ENCODE measurements at regions not wholly inside any gene's neighbourhood (a gene's known extent, or its start where the extent isn't known, plus 50 kb on each side); places are given as distances from the start of the nearest gene placed in this dataset.

DNA sequence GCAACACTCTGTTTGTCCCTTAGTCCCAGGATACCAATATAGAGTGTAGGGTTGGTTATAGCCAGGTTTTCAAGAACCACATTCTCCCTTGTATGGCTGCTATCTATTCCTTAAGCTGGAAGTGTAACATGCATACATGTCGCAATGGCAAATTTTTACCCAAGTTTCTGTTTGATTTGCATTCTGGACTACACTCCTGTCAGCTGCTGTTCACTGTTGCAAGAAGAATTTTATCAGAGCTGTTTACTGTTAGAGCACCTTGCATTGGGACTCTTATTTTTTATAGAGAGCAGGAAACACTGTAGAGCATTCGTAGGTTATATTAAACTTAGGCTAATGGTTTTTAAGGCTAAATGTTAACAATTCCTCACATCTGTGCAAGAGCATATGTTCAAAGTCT is 376.0 kb upstream of the LRFN5 start:
- DNase-seq (ENCODE audit: low spot score), result no peak
- Histone ChIP-seq H3K27me3 (ENCODE audit: control insufficient read depth in 4 of 4, insufficient read depth in 4 of 4, low read length in 3 of 4) (no peaks in the 10 kb centered on the region), H3K27ac (ENCODE audit: low read depth in 1 of 2, low read length in 2 of 2) (no peak overlapping the region), H3K4me1 (ENCODE audit: control insufficient read depth in 4 of 4, insufficient read depth in 4 of 4, low read length in 3 of 4) (peaks cover 1 to 15% (median 5%) of the 10 kb centered on the region in 4 donors), H3K9ac (ENCODE audit: low read depth in 1 of 2, low read length in 2 of 2) (no peak overlapping the region), H3K4me3 (ENCODE audit: low read depth in 1 of 3, low read length in 3 of 3) (no peak overlapping the region), H3K36me3 (ENCODE audit: control insufficient read depth in 4 of 4, insufficient read depth in 3 of 4, low read depth in 1 of 4, low read length in 3 of 4) (no peaks in the 10 kb centered on the region), H3K9me3 (ENCODE audit: control insufficient read depth in 4 of 4, low read length in 3 of 4) (no peaks in the 10 kb centered on the region)
- TF ChIP-seq, protein P1, sequence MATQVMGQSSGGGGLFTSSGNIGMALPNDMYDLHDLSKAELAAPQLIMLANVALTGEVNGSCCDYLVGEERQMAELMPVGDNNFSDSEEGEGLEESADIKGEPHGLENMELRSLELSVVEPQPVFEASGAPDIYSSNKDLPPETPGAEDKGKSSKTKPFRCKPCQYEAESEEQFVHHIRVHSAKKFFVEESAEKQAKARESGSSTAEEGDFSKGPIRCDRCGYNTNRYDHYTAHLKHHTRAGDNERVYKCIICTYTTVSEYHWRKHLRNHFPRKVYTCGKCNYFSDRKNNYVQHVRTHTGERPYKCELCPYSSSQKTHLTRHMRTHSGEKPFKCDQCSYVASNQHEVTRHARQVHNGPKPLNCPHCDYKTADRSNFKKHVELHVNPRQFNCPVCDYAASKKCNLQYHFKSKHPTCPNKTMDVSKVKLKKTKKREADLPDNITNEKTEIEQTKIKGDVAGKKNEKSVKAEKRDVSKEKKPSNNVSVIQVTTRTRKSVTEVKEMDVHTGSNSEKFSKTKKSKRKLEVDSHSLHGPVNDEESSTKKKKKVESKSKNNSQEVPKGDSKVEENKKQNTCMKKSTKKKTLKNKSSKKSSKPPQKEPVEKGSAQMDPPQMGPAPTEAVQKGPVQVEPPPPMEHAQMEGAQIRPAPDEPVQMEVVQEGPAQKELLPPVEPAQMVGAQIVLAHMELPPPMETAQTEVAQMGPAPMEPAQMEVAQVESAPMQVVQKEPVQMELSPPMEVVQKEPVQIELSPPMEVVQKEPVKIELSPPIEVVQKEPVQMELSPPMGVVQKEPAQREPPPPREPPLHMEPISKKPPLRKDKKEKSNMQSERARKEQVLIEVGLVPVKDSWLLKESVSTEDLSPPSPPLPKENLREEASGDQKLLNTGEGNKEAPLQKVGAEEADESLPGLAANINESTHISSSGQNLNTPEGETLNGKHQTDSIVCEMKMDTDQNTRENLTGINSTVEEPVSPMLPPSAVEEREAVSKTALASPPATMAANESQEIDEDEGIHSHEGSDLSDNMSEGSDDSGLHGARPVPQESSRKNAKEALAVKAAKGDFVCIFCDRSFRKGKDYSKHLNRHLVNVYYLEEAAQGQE (IDR thresholded peaks at IDR 0.05), result no peak
- TF ChIP-seq FOXA2 (IDR thresholded peaks at IDR 0.05) (no peak), SP1 (IDR thresholded peaks at IDR 0.05) (no peak), EGR1 (IDR thresholded peaks at IDR 0.05; ENCODE audit: low read depth in 2 of 2) (no peak), RAD21 (IDR thresholded peaks at IDR 0.05) (no peak), GABPA (IDR thresholded peaks at IDR 0.05 in 1 of 2, conservative IDR thresholded peaks at IDR 0.05 in 1 of 2) (no peak), FOXA1 (IDR thresholded peaks at IDR 0.05) (peak; percentile 36), ZBTB33 (IDR thresholded peaks at IDR 0.05) (no peak), TAF1 (conservative IDR thresholded peaks at IDR 0.05) (no peak), HNF4A (conservative IDR thresholded peaks at IDR 0.05) (peak in 1 of 2 donors; percentile 63), NR2F2 (IDR thresholded peaks at IDR 0.05) (no peak), YY1 (IDR thresholded peaks at IDR 0.05) (no peak), HNF4G (IDR thresholded peaks at IDR 0.05) (no peak), JUND (IDR thresholded peaks at IDR 0.05) (no peak), RXRA (IDR thresholded peaks at IDR 0.05) (peak in 1 of 2 donors; percentile 65)
- TF ChIP-seq, protein P2, sequence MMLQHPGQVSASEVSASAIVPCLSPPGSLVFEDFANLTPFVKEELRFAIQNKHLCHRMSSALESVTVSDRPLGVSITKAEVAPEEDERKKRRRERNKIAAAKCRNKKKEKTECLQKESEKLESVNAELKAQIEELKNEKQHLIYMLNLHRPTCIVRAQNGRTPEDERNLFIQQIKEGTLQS (IDR thresholded peaks at IDR 0.05), result no peak
- TF ChIP-seq, protein P3, sequence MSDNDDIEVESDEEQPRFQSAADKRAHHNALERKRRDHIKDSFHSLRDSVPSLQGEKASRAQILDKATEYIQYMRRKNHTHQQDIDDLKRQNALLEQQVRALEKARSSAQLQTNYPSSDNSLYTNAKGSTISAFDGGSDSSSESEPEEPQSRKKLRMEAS (IDR thresholded peaks at IDR 0.05), result no peak
- TF ChIP-seq, protein P4, sequence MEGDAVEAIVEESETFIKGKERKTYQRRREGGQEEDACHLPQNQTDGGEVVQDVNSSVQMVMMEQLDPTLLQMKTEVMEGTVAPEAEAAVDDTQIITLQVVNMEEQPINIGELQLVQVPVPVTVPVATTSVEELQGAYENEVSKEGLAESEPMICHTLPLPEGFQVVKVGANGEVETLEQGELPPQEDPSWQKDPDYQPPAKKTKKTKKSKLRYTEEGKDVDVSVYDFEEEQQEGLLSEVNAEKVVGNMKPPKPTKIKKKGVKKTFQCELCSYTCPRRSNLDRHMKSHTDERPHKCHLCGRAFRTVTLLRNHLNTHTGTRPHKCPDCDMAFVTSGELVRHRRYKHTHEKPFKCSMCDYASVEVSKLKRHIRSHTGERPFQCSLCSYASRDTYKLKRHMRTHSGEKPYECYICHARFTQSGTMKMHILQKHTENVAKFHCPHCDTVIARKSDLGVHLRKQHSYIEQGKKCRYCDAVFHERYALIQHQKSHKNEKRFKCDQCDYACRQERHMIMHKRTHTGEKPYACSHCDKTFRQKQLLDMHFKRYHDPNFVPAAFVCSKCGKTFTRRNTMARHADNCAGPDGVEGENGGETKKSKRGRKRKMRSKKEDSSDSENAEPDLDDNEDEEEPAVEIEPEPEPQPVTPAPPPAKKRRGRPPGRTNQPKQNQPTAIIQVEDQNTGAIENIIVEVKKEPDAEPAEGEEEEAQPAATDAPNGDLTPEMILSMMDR (IDR thresholded peaks at IDR 0.05; ENCODE audit: low read depth, low read length, missing input control), result no peak
- WGBS, result 40% methylated on average over 2 of the region's 2 CpGs
